ENCODE measurements at regions not wholly inside any gene's neighbourhood (a gene's known extent, or its start where the extent isn't known, plus 50 kb on each side); places are given as distances from the start of the nearest gene placed in this dataset.
"Not testable (repeated sequence)": the region's sequence is repeated elsewhere in the genome, so short reads cannot be mapped to it uniquely, and the experiment has no call there.

DNA sequence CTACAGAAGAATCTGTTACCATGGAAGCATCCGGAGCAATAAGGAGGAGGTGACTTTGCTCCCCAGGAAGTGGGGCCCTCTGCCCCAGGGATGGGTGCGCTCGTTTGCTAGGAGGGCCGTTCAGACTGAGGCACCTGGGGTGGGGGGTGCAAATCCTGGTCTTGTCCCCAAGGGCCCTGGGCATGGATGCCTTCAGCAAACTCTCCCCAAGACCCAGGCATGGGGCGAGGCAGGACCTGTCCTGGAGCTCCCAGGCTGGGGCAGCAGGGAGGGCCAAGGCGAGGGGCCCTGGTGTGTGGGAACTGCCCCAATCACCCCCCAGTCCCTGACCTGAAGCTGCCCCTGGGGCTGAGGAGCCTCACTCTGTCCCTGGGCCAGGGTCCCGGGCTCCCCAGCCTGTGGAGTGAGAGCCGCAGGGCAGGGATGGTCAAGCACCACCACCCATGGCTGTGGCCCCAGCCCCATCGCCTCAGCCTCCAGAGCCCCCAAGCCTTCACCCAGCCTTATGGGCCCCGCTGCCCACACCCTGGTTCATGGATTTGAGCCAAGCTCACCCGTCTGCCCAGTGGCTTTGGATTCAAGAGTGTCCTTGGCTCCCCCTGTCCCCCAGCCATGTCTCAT is 240.6 kb upstream of the SGCG start:
- DNase-seq (ENCODE audit: low spot score), result no peak

GRCh38 chr13:22940736-22941135 is 240.0 kb upstream of the SGCG start:
- no peak for DNase-seq (ENCODE audit: low spot score)

GRCh38 chr13:22941495-22941894 is 239.3 kb upstream of the SGCG start:
- not testable (repeated sequence) for DNase-seq (ENCODE audit: low spot score)

DNA sequence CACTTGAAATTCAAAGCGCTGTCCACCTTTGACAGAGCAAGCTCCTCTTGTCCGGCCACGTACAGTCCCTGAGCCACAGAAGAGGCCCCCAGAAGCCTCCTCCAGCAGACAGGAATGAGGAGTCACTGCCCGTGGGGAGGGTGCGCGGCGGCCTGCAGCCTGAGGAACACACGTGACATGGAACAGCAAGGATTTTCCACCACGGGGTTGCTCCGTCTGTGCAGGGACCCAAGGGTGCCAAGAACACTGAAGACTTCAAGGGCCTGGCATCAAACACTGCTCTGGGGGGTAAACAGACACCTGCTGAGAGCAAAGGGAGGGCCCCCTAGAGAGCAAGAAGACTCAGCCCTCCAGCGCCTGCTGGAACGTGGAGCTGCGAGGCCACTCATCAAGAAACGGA is 237.9 kb upstream of the SGCG start:
- DNase-seq (ENCODE audit: low spot score), result not testable (repeated sequence)

DNA sequence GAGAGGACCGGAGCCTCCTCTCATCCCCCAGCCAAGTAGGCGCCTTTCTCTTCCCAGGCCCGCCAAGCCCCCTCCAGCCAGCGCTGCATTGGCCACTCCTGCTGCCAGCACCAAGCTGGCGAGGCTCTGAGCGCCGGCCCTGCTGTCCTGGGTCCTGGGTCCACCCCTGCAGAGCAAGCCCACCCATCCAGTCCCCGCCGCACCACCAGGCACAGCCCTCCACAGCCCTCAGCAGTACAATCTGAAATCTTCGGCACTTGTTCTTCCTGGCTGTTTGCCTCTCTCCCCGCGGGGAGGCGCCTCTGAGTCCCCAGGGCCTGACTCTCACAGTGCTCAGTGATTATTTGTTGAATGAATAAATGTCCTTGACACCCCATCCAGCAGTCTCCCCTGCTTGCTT is 236.4 kb upstream of the SGCG start:
- DNase-seq (ENCODE audit: low spot score), result no peak

DNA sequence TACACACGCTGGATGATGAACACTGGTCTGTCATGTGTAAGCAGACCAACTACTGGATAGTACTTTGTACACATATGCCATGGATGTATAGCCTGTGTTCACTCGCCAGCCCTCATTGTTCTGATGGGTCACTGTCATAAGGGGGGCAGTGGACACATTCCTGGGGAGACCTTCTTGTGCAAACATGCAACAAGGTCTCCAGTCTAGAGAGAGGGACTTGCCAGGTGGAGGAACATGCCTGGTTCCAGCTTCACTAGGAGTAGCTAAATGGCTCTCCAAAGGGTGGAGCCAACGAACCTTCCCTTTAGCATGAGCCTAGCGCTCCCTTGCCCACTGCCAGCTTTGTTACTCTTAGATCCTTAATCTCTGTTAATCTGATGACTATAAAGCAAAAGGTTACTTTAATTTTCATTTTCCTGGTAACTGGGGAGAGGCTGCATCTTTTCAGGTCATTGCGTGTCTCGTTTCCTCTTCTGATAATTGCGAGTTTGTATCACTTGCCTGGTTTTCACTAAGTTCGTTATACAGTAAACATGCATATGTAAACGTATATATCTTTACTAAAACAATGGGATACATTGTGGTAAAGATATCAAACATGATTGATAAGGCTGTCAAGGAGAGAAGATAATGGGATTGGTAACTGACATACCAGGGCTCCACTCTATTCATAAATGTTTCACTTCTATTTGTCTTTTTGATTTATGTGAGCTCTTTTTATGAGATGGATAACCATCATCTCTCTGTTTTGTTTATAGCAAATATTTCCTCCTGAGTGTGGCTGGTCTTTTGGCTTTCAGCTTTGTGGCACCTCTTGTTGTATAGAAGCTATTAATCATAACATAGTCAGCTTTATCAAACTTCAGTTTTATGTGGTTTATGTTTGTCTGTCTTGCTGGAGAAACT is 235.2 kb upstream of the SGCG start:
- DNase-seq (ENCODE audit: low spot score), result no peak

- DNase-seq (ENCODE audit: low spot score), result no peak
These were observed 232.4 kb upstream of the SGCG start for GRCh38 chr13:22948421-22948820.

- not testable (repeated sequence) for DNase-seq (ENCODE audit: low spot score)
These were observed 228.8 kb upstream of the SGCG start for GRCh38 chr13:22952018-22952417.

DNA sequence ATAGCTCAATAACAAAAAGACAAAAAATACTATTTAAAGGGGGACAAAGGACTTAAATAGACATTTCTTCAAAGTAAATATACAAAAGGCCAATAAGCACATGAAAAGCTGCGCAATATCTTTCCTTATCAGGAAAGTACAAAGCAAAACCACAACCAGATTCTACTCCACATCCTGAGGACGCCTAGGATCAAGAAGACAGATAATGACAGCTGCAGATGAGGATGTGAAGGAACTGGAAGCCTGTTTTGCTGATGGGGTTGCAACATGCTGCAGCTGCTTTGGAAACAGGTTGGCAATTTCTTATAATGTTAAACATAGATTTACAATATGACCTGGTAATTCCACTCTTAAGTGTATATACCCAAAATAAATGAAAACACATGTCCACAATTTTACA is 225.6 kb upstream of the SGCG start:
- not testable (repeated sequence) for DNase-seq (ENCODE audit: low spot score)

DNA sequence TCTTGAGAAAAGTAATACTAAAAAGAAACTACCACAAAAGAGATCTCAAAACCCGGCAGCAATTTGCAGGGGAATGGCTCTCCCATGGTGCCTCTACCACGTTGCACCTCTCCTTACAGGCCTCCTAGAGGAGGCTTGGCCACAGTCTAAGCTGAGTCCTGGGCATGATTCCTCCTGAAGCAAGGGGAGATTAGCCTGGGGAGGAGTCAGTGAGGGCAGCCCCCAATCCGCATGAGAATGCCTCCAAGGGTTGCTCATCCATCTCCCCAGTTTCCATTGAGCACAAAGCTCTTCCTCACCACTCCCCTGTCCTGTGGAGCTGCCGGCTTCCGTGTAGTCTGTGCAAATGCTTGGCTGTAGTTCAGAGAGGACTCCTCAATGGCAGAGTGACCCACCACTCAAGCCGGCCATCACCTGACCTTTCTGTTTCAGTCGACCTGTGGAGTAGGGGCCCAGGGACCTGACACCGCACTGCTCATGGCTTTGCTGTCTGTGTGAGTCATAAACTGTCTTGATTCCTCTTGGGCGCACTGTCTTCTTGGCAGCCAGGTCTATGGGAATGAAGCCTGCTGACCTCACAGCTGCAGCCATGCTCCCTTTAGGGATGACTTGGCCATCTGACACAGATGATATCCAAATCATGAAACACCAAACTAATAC is 224.2 kb upstream of the SGCG start:
- not testable (repeated sequence) for DNase-seq (ENCODE audit: low spot score)

DNA sequence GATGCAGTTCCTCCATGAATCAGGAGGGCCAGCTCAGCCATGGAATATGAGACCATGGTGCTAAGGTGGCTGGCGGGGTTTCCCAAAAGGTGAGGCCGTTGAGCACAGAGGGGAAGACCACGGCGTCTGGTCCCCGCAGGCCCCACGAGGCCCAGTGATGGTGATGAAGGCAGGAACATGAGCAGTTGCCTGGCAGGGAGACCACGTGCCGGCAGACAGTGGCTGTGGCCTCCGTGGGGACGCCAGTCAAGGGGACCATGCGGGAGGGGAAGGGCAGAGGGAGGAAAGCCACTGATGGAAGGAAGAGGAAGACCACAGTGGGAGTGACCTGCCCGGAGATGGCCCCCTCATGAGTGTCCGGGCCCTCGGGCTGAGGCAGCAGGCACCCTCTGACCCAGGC is 220.9 kb upstream of the SGCG start:
- not testable (repeated sequence) for DNase-seq (ENCODE audit: low spot score)

GRCh38 chr13:22960827-22961226 is 220.0 kb upstream of the SGCG start:
- no peak for DNase-seq (ENCODE audit: low spot score)

GRCh38 chr13:22961342-22961741 is 219.4 kb upstream of the SGCG start:
- not testable (repeated sequence) for DNase-seq (ENCODE audit: low spot score)

DNA sequence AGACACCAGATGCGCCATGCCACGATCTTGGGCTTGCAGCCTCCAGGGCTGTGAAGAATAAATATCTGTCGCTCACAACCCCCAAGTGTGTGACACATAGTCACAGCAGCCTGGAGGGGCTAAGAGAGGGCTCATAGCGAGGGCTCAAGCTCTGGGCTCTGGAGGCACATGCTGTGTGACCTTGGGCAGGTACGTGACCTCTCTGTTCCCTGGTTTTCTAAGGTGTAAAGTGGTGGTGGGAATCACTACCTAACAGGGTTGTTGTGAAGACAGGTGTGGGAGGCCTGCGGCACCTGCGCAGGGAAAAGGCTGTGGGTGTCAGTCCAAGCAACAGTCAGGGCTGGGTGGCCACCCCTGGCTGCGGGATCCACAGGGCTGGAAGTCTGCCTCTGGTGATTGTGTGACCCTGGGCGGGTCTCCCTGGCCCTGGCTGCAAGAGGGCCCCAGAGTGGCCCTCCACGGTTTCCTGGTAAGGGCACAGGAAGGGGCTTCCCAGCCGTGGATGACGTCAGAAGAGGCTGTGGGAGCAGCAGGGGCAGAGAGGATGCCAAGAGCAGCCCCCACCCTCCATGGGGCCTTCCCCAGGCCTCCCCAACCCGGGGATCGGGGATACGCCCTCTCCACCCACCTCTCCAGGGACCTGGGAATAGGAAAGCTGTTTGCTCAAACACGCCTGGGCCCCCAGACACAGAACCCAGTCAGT is 218.8 kb upstream of the SGCG start:
- DNase-seq (ENCODE audit: low spot score), result no peak

- not testable (repeated sequence) for DNase-seq (ENCODE audit: low spot score)
These were observed 217.3 kb upstream of the SGCG start for GRCh38 chr13:22963384-22964053.

DNA sequence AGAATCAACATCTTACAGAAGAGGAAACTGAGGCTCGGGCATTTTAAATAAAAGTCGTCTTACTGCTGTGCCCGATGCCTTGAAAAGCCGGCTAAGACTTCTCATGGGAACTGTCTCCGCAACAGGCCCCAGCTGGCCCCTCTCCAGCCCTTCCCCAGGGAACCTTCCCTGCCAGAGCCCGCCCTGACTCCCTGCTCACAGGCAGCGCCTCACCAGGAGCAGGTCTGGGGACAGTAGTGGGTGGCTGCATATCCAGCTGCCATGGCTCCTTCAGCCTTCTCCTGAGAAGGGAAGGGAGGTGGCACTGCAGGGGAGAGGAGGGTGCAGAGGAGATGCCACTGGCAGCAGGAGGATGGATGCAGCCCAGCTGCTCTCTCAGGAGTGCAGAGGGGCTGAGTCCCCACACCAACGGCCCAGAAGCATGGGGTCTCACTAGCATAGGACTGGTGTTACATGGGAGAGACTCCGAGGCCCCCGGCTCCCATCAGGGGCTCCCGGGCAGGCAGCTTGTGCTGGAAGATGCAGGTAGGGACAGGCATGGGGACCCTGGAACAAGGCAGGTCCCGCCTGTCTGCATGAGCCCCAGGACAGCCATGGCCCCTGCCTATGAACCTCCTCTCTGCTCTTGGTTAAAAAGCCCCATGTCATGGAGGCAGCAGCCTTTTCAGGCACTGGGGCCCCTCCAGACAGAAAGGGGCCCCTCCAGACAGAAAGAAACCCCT is 216.4 kb upstream of the SGCG start:
- no peak for DNase-seq (ENCODE audit: low spot score)

GRCh38 chr13:22965011-22965857 is 215.5 kb upstream of the SGCG start:
- not testable (repeated sequence) for DNase-seq (ENCODE audit: low spot score)

DNA sequence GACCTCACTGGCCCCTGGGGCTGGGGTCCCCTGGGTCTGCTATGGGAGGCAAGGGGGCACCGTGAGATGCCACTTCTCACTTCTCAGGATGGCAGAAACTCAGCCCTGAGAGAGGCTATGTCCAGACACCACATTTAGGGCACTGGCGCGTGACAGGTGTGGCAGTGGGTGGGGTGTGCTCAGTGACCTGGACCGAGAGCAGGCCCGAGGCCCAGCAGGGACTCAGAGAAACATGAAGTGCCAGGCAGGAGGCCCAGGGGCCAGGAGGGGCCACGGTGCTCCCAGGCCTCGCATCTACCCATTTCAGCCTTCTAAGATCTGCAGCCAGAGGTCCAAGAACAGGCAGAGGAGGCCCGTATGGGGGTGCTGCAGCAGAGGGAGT is 214.9 kb upstream of the SGCG start:
- not testable (repeated sequence) for DNase-seq (ENCODE audit: low spot score)

DNA sequence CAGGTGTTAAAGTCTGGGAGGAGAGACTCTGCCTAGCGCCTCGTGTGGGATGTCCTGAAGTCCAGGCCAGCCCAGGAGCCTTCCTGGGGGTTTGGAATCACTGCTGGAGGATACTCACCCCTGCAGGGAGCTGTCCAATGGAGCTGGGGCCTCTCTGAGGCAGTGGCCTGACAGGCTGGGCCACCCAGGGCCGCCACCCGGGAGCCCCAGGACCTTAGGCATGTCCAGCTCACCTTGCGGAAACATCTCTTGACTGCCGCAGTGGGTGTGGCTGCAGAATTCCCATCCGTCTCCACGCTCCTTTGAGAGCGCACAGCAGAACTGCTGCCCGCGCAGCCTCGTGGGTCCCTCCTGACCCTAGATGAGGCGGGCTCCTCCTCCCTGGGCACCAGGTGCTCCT is 214.0 kb upstream of the SGCG start:
- not testable (repeated sequence) for DNase-seq (ENCODE audit: low spot score)

- DNase-seq (ENCODE audit: low spot score), result no peak
These were observed 213.1 kb upstream of the SGCG start for GRCh38 chr13:22967669-22968068.
